T follicular helper cell (primary cell): ENCODE measurements at regions not wholly inside any gene's neighbourhood (a gene's known extent, or its start where the extent isn't known, plus 50 kb on each side); places are given as distances from the start of the nearest gene placed in this dataset.

Experiments used
- DNase-seq: peaks from one replicate; pipeline ENCODE4 v3.0.0-alpha.2; 2020; ENCODE audit warnings: low read depth

GRCh38 chr21:15151385-15152103 lies 86.7 kb upstream of the NRIP1 start:
- no peak for DNase-seq

GRCh38 chr21:15152591-15152990 lies 87.8 kb upstream of the NRIP1 start:
- no peak for DNase-seq

- DNase-seq, result no peak
These were observed 94.7 kb upstream of the NRIP1 start for GRCh38 chr21:15159382-15160020.

- no peak for DNase-seq
These were observed 95.3 kb upstream of the NRIP1 start for GRCh38 chr21:15160136-15160535.

GRCh38 chr21:15162921-15163320 lies 98.1 kb upstream of the NRIP1 start:
- no peak for DNase-seq

GRCh38 chr21:15164273-15164672 lies 99.5 kb upstream of the NRIP1 start:
- no peak for DNase-seq

- DNase-seq, result no peak
These were observed 100.0 kb upstream of the NRIP1 start for GRCh38 chr21:15164678-15165303.

GRCh38 chr21:15170614-15171013 lies 105.8 kb upstream of the NRIP1 start:
- no peak for DNase-seq

- no peak for DNase-seq
These were observed 106.7 kb upstream of the NRIP1 start for GRCh38 chr21:15171546-15171945.

- no peak for DNase-seq
These were observed 108.2 kb upstream of the NRIP1 start for GRCh38 chr21:15172963-15173362.

- DNase-seq, result no peak
These were observed 110.1 kb upstream of the NRIP1 start for GRCh38 chr21:15174923-15175322.

- DNase-seq, result no peak
These were observed 117.9 kb upstream of the NRIP1 start for GRCh38 chr21:15182731-15183130.

GRCh38 chr21:15183813-15184257 lies 119.0 kb upstream of the NRIP1 start:
- DNase-seq, result no peak

- no peak for DNase-seq
These were observed 125.6 kb upstream of the NRIP1 start for GRCh38 chr21:15190412-15190811.

GRCh38 chr21:15190837-15191236 lies 126.0 kb upstream of the NRIP1 start:
- no peak for DNase-seq

- DNase-seq, result no peak
These were observed 126.5 kb upstream of the NRIP1 start for GRCh38 chr21:15191342-15191741.

GRCh38 chr21:15192243-15192642 lies 127.4 kb upstream of the NRIP1 start:
- no peak for DNase-seq

- DNase-seq, result no peak
These were observed 129.1 kb upstream of the NRIP1 start for GRCh38 chr21:15193937-15194336.

GRCh38 chr21:15195104-15195503 lies 130.3 kb upstream of the NRIP1 start:
- no peak for DNase-seq

GRCh38 chr21:15195768-15196167 lies 131.0 kb upstream of the NRIP1 start:
- no peak for DNase-seq

GRCh38 chr21:15197696-15198095 lies 132.9 kb upstream of the NRIP1 start:
- DNase-seq, result no peak

- DNase-seq, result no peak
These were observed 134.9 kb upstream of the NRIP1 start for GRCh38 chr21:15199414-15200383.
